A673 (cell line): ENCODE measurements at regions not wholly inside any gene's neighbourhood (a gene's known extent, or its start where the extent isn't known, plus 50 kb on each side); places are given as distances from the start of the nearest gene placed in this dataset.
"Not testable (repeated sequence)": the region's sequence is repeated elsewhere in the genome, so short reads cannot be mapped to it uniquely, and the experiment has no call there.

Experiments
- BruUV-seq: library from RNA; stranded (reverse); fragments of 400-500 nt; replicated peaks from 2 replicates; lab custom pipeline; 2021; lab: Mats Ljungman, UMichigan
- CTCF ChIA-PET: fragments of 300-600 bp; sonication (Branson Sonifier 250); formaldehyde crosslinking; loops from one replicate; lab custom pipeline; 2022; ENCODE audit warnings: antibody characterized with exemption; lab: Charles Lee
- POLR2A ChIA-PET: fragments of 300-600 bp; sonication (Branson Sonifier 250); formaldehyde crosslinking; loops from one replicate; lab custom pipeline; 2022; ENCODE audit warnings: antibody characterized with exemption; ENCODE audit not compliant: low non-redundant PET; lab: Charles Lee
- DNase-seq: peaks from one replicate; pipeline ENCODE4 v3.0.0-alpha.2; 2015; ENCODE audit warnings: low spot score
- H3K27ac ChIP-seq: fragments of 200-600 bp; sonication (generic); 2 replicates; pipeline ENCODE4 v1.5.1; 2016; ENCODE audit warnings: mixed run types, low read depth, mild to moderate bottlenecking, mixed read lengths, antibody characterized with exemption, low read length; ENCODE audit not compliant: poor library complexity, severe bottlenecking
- H3K27me3 ChIP-seq: fragments of 200-600 bp; sonication (generic); replicated peaks from 2 replicates; pipeline ENCODE4 v1.6.1; 2017; ENCODE audit warnings: mixed run types, low read depth, mild to moderate bottlenecking, mixed read lengths, antibody characterized with exemption, low read length; ENCODE audit not compliant: insufficient read depth, poor library complexity
- H3K36me3 ChIP-seq: fragments of 200-600 bp; sonication (generic); 2 replicates; pipeline ENCODE4 v1.6.1; 2016; ENCODE audit warnings: mixed run types, mild to moderate bottlenecking, mixed read lengths, antibody characterized with exemption, low read length; ENCODE audit not compliant: insufficient read depth, poor library complexity, severe bottlenecking
- H3K4me1 ChIP-seq: fragments of 200-600 bp; sonication (generic); 2 replicates; pipeline ENCODE4 v1.6.1; 2017; ENCODE audit warnings: mixed run types, mild to moderate bottlenecking, mixed read lengths, antibody characterized with exemption, low read length; ENCODE audit not compliant: insufficient read depth, poor library complexity, severe bottlenecking
- H3K4me3 ChIP-seq: fragments of 200-600 bp; sonication (generic); 2 replicates; pipeline ENCODE4 v1.5.1; 2016; ENCODE audit warnings: low read depth, mixed run types, mild to moderate bottlenecking, mixed read lengths, low read length; ENCODE audit not compliant: poor library complexity, severe bottlenecking
- H3K9me3 ChIP-seq: fragments of 200-600 bp; sonication (generic); 2 replicates; pipeline ENCODE4 v1.6.1; 2016; ENCODE audit warnings: mixed run types, low read depth, mild to moderate bottlenecking, mixed read lengths, antibody characterized with exemption, low read length; ENCODE audit not compliant: poor library complexity, severe bottlenecking
- EZH2 ChIP-seq: fragments of 200-600 bp; sonication (generic); IDR thresholded peaks from 2 replicates; pipeline ENCODE4 v1.6.1; 2017; ENCODE audit warnings: borderline replicate concordance, low read depth, mild to moderate bottlenecking, mixed read lengths, antibody characterized with exemption, low read length; ENCODE audit not compliant: poor library complexity, severe bottlenecking
- intact Hi-C: fragments of 100-400 bp; cut with micrococcal nuclease; formaldehyde crosslinking; loops from one replicate; pipeline ENCODE4 v1.10.0; 2022; ENCODE audit not compliant: unreplicated experiment
- TF ChIP-seq, protein P1 (sequence below): fragments of 300-800, 200-600 bp; sonication (generic); conservative IDR thresholded peaks from 2 replicates; pipeline ENCODE4 v1.5.1; 2017; ENCODE audit warnings: low read depth, mild to moderate bottlenecking, antibody characterized with exemption, low read length, moderate library complexity, mixed read lengths

GRCh38 chr12:86985298-86985697, 729.1 kb upstream of the MGAT4C start:
- BruUV-seq = no TSS peak
- ChIA-PET CTCF (no interaction called here), POLR2A (no interaction called here)
- intact Hi-C loops = no loop called here
- no peaks in the 10 kb centered on the region for H3K9me3 ChIP-seq
- no peaks in the 10 kb centered on the region for H3K27me3 ChIP-seq
- no peaks in the 10 kb centered on the region for H3K4me1 ChIP-seq
- DNase-seq = no peak
- no peaks in the 10 kb centered on the region for H3K36me3 ChIP-seq
- TF ChIP-seq, protein P1, sequence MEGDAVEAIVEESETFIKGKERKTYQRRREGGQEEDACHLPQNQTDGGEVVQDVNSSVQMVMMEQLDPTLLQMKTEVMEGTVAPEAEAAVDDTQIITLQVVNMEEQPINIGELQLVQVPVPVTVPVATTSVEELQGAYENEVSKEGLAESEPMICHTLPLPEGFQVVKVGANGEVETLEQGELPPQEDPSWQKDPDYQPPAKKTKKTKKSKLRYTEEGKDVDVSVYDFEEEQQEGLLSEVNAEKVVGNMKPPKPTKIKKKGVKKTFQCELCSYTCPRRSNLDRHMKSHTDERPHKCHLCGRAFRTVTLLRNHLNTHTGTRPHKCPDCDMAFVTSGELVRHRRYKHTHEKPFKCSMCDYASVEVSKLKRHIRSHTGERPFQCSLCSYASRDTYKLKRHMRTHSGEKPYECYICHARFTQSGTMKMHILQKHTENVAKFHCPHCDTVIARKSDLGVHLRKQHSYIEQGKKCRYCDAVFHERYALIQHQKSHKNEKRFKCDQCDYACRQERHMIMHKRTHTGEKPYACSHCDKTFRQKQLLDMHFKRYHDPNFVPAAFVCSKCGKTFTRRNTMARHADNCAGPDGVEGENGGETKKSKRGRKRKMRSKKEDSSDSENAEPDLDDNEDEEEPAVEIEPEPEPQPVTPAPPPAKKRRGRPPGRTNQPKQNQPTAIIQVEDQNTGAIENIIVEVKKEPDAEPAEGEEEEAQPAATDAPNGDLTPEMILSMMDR = no peak
- no peak for TF ChIP-seq EZH2
- H3K4me3 ChIP-seq = no peak overlapping the region
- H3K27ac ChIP-seq = no peak overlapping the region

DNA sequence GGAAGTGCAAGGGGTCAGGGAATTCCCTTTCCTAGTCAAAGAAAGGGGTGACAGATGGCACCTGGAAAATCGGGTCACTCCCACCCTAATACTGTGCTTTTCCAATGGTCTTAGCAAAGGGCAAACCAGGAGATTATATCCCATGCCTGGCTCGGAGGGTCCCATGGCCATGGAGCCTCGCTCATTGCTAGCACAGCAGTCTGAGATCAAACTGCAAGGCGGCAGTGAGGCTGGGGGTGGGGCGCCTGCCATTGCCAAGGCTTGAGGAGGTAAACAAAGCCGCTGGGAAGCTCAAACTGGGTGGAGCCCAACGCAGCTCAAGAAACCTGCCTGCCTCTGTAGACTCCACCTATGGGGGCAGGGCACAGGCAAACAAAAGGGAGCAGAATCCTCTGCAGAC, 714.4 kb upstream of the MGAT4C start:
- BruUV-seq, H3K4me3 ChIP-seq, POLR2A ChIA-PET, CTCF ChIA-PET, H3K9me3 ChIP-seq, H3K27me3 ChIP-seq, H3K27ac ChIP-seq, intact Hi-C loops, H3K4me1 ChIP-seq, H3K36me3 ChIP-seq, DNase-seq: not testable (repeated sequence)

DNA sequence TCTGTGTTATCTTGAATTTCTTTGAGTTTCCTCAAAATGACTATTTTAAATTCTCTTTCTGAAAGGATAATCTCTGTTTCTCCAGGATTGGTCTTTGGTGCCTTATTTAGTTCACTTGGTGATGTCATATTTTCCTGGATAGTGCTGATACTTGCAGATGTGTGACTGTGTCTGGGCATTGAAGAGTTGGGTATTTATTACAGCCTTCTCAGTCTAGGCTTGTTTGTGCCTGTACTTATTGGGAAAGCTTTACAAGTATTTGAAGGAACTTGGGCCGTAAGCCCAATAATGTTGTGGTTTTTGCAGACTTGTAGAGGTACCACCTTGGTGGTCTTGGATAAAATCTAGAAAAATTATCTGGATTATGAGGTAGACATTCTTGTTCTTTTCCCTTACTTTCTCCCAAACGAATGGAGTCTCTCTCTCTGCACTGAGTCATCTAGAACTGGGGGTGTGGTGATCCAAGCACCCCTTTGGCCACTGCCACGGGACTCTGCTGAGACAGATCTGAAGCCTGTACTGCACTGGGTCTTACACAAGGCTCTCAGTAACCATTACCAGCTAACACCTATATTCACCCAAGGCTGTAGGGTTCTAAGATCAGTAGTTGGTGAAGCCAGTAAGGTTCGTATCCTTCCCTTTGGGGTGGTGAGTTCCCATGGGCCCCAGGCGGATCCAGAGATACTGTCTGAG, 703.7 kb upstream of the MGAT4C start:
- Histone ChIP-seq H3K27ac (no peak overlapping the region), H3K36me3 (no peaks in the 10 kb centered on the region), H3K4me3 (no peak overlapping the region), H3K4me1 (no peaks in the 10 kb centered on the region), H3K9me3 (no peaks in the 10 kb centered on the region), H3K27me3 (no peaks in the 10 kb centered on the region)
- intact Hi-C loops = no loop called here
- TF ChIP-seq EZH2 = no peak
- ChIA-PET POLR2A (no interaction called here), CTCF (no interaction called here)
- no peak for DNase-seq
- BruUV-seq = no TSS peak

DNA sequence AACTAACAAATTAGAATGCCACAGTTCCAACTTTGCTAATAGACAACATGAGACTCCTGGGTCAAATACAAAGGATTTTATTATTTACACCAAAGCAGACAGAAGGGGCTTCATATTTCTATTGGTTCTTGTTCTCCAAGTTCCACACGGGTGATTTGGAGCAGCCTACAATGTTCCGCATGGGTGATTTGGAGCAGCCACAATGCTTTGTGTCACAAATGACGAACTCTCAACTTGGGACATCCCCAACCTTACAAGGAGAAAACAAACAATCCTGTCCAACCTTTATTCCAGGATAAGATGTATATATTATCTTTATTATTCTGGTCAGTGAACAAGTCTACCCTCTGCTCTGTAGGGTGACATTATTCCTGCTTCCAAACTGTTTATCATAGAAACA, 694.3 kb upstream of the MGAT4C start:
- H3K4me1 ChIP-seq = no peaks in the 10 kb centered on the region
- peak; percentile 1 for DNase-seq
- intact Hi-C loops = no loop called here

More for the DNA sequence above, 694.3 kb upstream of the MGAT4C start:
- H3K9me3 ChIP-seq = no peaks in the 10 kb centered on the region
- H3K27me3 ChIP-seq = no peaks in the 10 kb centered on the region
- TF ChIP-seq EZH2 = no peak
- H3K36me3 ChIP-seq = no peaks in the 10 kb centered on the region
- ChIA-PET POLR2A (no interaction called here), CTCF (no interaction called here)
- H3K27ac ChIP-seq = no peak overlapping the region
- BruUV-seq = no TSS peak
- no peak overlapping the region for H3K4me3 ChIP-seq
